Kidney (tissue), 13 donors: ENCODE measurements at regions not wholly inside any gene's neighbourhood (a gene's known extent, or its start where the extent isn't known, plus 50 kb on each side); places are given as distances from the start of the nearest gene placed in this dataset.

ENCODE experiments used
- DNase-seq, 5 donors: peaks; one replicate each; pipeline ENCODE4 v3.0.0-alpha.2; 2013 to 2020
- FAIRE-seq: peaks from 2 replicates; lab custom pipeline; 2012; peaks lifted over from hg19 to GRCh38; lab: Jason Lieb, UNC
- H3K27ac ChIP-seq, 2 donors: one replicate each; pipeline ENCODE4 v1.7.0; 2013; ENCODE audit warnings: low read depth in 2 of 2, low read length in 2 of 2, inconsistent platforms in 1 of 2
- H3K27me3 ChIP-seq: one replicate; pipeline ENCODE4 v1.7.1; 2013; ENCODE audit warnings: low read length, inconsistent platforms; ENCODE audit not compliant: control insufficient read depth, insufficient read depth
- H3K36me3 ChIP-seq, 3 donors: one replicate each; pipeline versions ENCODE4 v1.7.0 to v1.7.1; 2013; ENCODE audit warnings: low read length in 3 of 3, control low read depth in 1 of 3, inconsistent platforms in 1 of 3; ENCODE audit not compliant: insufficient read depth in 3 of 3, control insufficient read depth in 2 of 3
- H3K4me1 ChIP-seq, 3 donors: one replicate each; pipeline versions ENCODE4 v1.7.0 to v1.7.1; 2013; ENCODE audit warnings: low read length in 3 of 3, inconsistent platforms in 1 of 3, low read depth in 1 of 3; ENCODE audit not compliant: control insufficient read depth in 2 of 3, insufficient read depth in 2 of 3
- H3K4me3 ChIP-seq, 3 donors: one replicate each; pipeline versions ENCODE4 v1.7.0 to v1.8.1; 2013; ENCODE audit warnings: low read length in 3 of 3, control low read depth in 1 of 3, inconsistent platforms in 1 of 3
- H3K9ac ChIP-seq, 3 donors: one replicate each; pipeline versions ENCODE4 v1.7.0 to v1.7.1; 2013; ENCODE audit warnings: low read length in 3 of 3, control low read depth in 1 of 3, inconsistent platforms in 1 of 3
- H3K9me3 ChIP-seq, 3 donors: one replicate each; pipeline versions ENCODE4 v1.7.0 to v1.7.1; 2013; ENCODE audit warnings: low read length in 3 of 3, control low read depth in 1 of 3, inconsistent platforms in 1 of 3; ENCODE audit not compliant: control insufficient read depth in 2 of 3, insufficient read depth in 1 of 3
- CTCF ChIP-seq: IDR thresholded peaks from 3 replicates; pipeline ENCODE4 v1.5.1; 2012; ENCODE audit warnings: mild to moderate bottlenecking, moderate library complexity, borderline replicate concordance; ENCODE audit not compliant: insufficient read depth; ENCODE audit errors: extremely low read depth
- intact Hi-C: fragments of 100-400 bp; cut with DNase I; formaldehyde crosslinking; loops from one replicate; pipeline ENCODE4 v1.11.1; 2022
- donor health status: control.
- donor health status: control.
- donor health status: control.
- donor health status: control.
- donor health status: control.
- donor health status: DM: yes; HTN: yes; CAD: no.
- donor health status: Normal renal cell carcinoma (clear cell type).

- TF ChIP-seq CTCF: no peak
- FAIRE-seq: no peak
- H3K27ac ChIP-seq: no peak overlapping the region
- no peak for DNase-seq
- no peaks in the 10 kb centered on the region for H3K4me1 ChIP-seq
- peaks cover 0 to 8% (median 0%) of the 10 kb centered on the region in 3 donors for H3K9me3 ChIP-seq
- no peak overlapping the region for H3K4me3 ChIP-seq
- H3K27me3 ChIP-seq: no peaks in the 10 kb centered on the region
- H3K36me3 ChIP-seq: no peaks in the 10 kb centered on the region
- H3K9ac ChIP-seq: no peak overlapping the region
- intact Hi-C loops: no loop called here
Observed at GRCh38 chr13:27704681-27705080, 83.0 kb downstream of the POLR1D start.

GRCh38 chr13:27708325-27708724, 84.0 kb upstream of the GSX1 start:
- intact Hi-C loops: no loop called here
- no peak for TF ChIP-seq CTCF
- FAIRE-seq: no peak

GRCh38 chr13:27709779-27710178, 82.5 kb upstream of the GSX1 start:
- TF ChIP-seq CTCF: no peak
- Histone ChIP-seq H3K36me3 (no peaks in the 10 kb centered on the region), H3K9me3 (no peaks in the 10 kb centered on the region), H3K4me1 (no peaks in the 10 kb centered on the region), H3K9ac (no peak overlapping the region), H3K4me3 (no peak overlapping the region), H3K27me3 (no peaks in the 10 kb centered on the region), H3K27ac (no peak overlapping the region)
- DNase-seq (no peak), FAIRE-seq (no peak)
- intact Hi-C loops: no loop called here

More at GRCh38 chr13:27708325-27708724, 84.0 kb upstream of the GSX1 start:
- Histone ChIP-seq H3K4me3 (no peak overlapping the region), H3K9me3 (no peaks in the 10 kb centered on the region), H3K9ac (no peak overlapping the region), H3K27me3 (no peaks in the 10 kb centered on the region), H3K4me1 (no peaks in the 10 kb centered on the region), H3K27ac (no peak overlapping the region), H3K36me3 (no peaks in the 10 kb centered on the region)
- DNase-seq: no peak

GRCh38 chr13:27712421-27712820, 79.9 kb upstream of the GSX1 start:
- Histone ChIP-seq H3K4me1 (no peaks in the 10 kb centered on the region), H3K36me3 (no peaks in the 10 kb centered on the region), H3K9me3 (no peaks in the 10 kb centered on the region), H3K27ac (no peak overlapping the region), H3K9ac (no peak overlapping the region), H3K27me3 (no peaks in the 10 kb centered on the region), H3K4me3 (no peak overlapping the region)
- TF ChIP-seq CTCF: peak; percentile 33
- FAIRE-seq: no peak
- intact Hi-C loops: no loop called here
- peak in 1 of 5 donors; percentile 14 for DNase-seq
